IMR-90 (cell line): ENCODE measurements at regions not wholly inside any gene's neighbourhood (a gene's known extent, or its start where the extent isn't known, plus 50 kb on each side); places are given as distances from the start of the nearest gene placed in this dataset.

Source experiments
- ATAC-seq: fragments of 200-7000 bp; cut with Tn5 transposase; 2 replicates; pipeline ENCODE4 v1.9.1; 2020; ENCODE audit warnings: low read depth, mild to moderate bottlenecking, moderate library complexity
- BruUV-seq: library from RNA; stranded (reverse); fragments of 400-500 nt; replicated peaks from 2 replicates; lab custom pipeline; 2021; lab: Mats Ljungman, UMichigan
- CTCF ChIA-PET: fragments of 300-600 bp; formaldehyde crosslinking; extraction: SDS; loops from one replicate; lab custom pipeline; 2021; ENCODE audit warnings: antibody characterized with exemption; lab: Yijun Ruan, JAX
- POLR2A ChIA-PET: fragments of 300-600 bp; sonication (Branson Sonifier 250); formaldehyde crosslinking; loops from one replicate; lab custom pipeline; 2022; ENCODE audit warnings: antibody characterized with exemption; ENCODE audit not compliant: unreplicated experiment; lab: Charles Lee
- DNase-seq: peaks from one replicate; pipeline ENCODE4 v3.0.0; 2013
- H2AFZ ChIP-seq: replicated peaks from 2 replicates; pipeline ENCODE3; 2013; ENCODE audit warnings: low read length, mild to moderate bottlenecking; ENCODE audit not compliant: poor library complexity
- H2AK5ac ChIP-seq: 2 replicates; pipeline ENCODE4 v1.6.1; 2013; ENCODE audit warnings: low read depth, low read length, inconsistent platforms
- H2AK9ac ChIP-seq: replicated peaks from 2 replicates; pipeline ENCODE3; 2013; ENCODE audit warnings: mild to moderate bottlenecking, low read depth, low read length, moderate library complexity; ENCODE audit not compliant: poor library complexity
- H2BK120ac ChIP-seq: 2 replicates; pipeline ENCODE4 v1.6.1; 2013; ENCODE audit warnings: low read depth, low read length, inconsistent platforms
- H2BK15ac ChIP-seq: 3 replicates; pipeline ENCODE4 v1.6.1; 2013; ENCODE audit warnings: low read depth, low read length, inconsistent platforms
- H2BK20ac ChIP-seq: 2 replicates; pipeline ENCODE4 v1.6.1; 2013; ENCODE audit warnings: low read depth, mild to moderate bottlenecking, inconsistent platforms, low read length, moderate library complexity
- H2BK5ac ChIP-seq: 2 replicates; pipeline ENCODE4 v1.6.1; 2013; ENCODE audit warnings: mild to moderate bottlenecking, low read depth, low read length, inconsistent platforms; ENCODE audit not compliant: poor library complexity, severe bottlenecking
- H3K14ac ChIP-seq: replicated peaks from 2 replicates; pipeline ENCODE4 v1.6.1; 2013; ENCODE audit warnings: low read depth, low read length, inconsistent platforms
- H3K18ac ChIP-seq: 2 replicates; pipeline ENCODE4 v1.6.1; 2013; ENCODE audit warnings: low read depth, low read length, control low read depth
- H3K23ac ChIP-seq: 2 replicates; pipeline ENCODE4 v1.6.1; 2013; ENCODE audit warnings: low read depth, low read length, inconsistent platforms
- H3K27ac ChIP-seq: 2 replicates; pipeline ENCODE4 v1.5.1; 2013; ENCODE audit warnings: mild to moderate bottlenecking, control low read depth, low read length; ENCODE audit not compliant: insufficient read depth
- H3K27me3 ChIP-seq: 2 replicates; pipeline ENCODE4 v1.6.1; 2013; ENCODE audit warnings: low read length; ENCODE audit not compliant: control insufficient read depth, insufficient read depth
- H3K36me3 ChIP-seq: 2 replicates; pipeline ENCODE4 v1.6.1; 2013; ENCODE audit warnings: low read length, mixed read lengths; ENCODE audit not compliant: control insufficient read depth, insufficient read depth
- H3K4ac ChIP-seq: 2 replicates; pipeline ENCODE4 v1.6.1; 2013; ENCODE audit warnings: low read depth, low read length, inconsistent platforms
- H3K4me1 ChIP-seq: 2 replicates; pipeline ENCODE4 v1.6.1; 2013; ENCODE audit warnings: low read length, mixed read lengths; ENCODE audit not compliant: control insufficient read depth, insufficient read depth
- H3K4me2 ChIP-seq: 2 replicates; pipeline ENCODE4 v1.6.1; 2013; ENCODE audit warnings: low read depth, mild to moderate bottlenecking, control low read depth, low read length, moderate library complexity
- H3K4me3 ChIP-seq: 2 replicates; pipeline ENCODE4 v1.5.1; 2013; ENCODE audit warnings: low read depth, mild to moderate bottlenecking, control low read depth, low read length, moderate library complexity; ENCODE audit not compliant: insufficient read depth
- H3K56ac ChIP-seq: 2 replicates; pipeline ENCODE4 v1.6.1; 2013; ENCODE audit warnings: low read length, inconsistent platforms; ENCODE audit not compliant: insufficient read depth; ENCODE audit errors: extremely low read depth
- H3K79me1 ChIP-seq, 2 experiments: 2 replicates each; pipeline ENCODE4 v1.6.1; 2013; ENCODE audit warnings: low read length in 2 of 2, inconsistent platforms in 1 of 2, low read depth in 1 of 2
- H3K9ac ChIP-seq: 2 replicates; pipeline ENCODE4 v1.6.1; 2013; ENCODE audit warnings: low read depth, low read length, control low read depth
- H3K9me1 ChIP-seq: 2 replicates; pipeline ENCODE4 v1.6.1; 2013; ENCODE audit warnings: low read length, inconsistent platforms; ENCODE audit not compliant: insufficient read depth
- H3K9me3 ChIP-seq: 2 replicates; pipeline ENCODE4 v1.6.1; 2013; ENCODE audit warnings: low read length; ENCODE audit not compliant: control insufficient read depth, insufficient read depth
- H4K20me1 ChIP-seq: 2 replicates; pipeline ENCODE4 v1.6.1; 2013; ENCODE audit warnings: low read length, inconsistent platforms; ENCODE audit not compliant: insufficient read depth
- H4K5ac ChIP-seq: 2 replicates; pipeline ENCODE4 v1.6.1; 2013; ENCODE audit warnings: mild to moderate bottlenecking, low read depth, low read length, control low read depth
- H4K8ac ChIP-seq, 2 experiments: 2 replicates each; pipeline ENCODE4 v1.6.1; 2013; ENCODE audit warnings: low read depth in 2 of 2, low read length in 2 of 2, control low read depth in 1 of 2, inconsistent platforms in 1 of 2
- H4K91ac ChIP-seq: 2 replicates; pipeline ENCODE4 v1.6.1; 2013; ENCODE audit warnings: low read depth, low read length, inconsistent platforms; ENCODE audit not compliant: insufficient read depth
- BHLHE40 ChIP-seq: fragments of 150-350 bp; IDR thresholded peaks from 2 replicates; pipeline ENCODE4 v1.6.1; 2016; ENCODE audit warnings: mild to moderate bottlenecking, low read depth, low read length
- CEBPB ChIP-seq: IDR thresholded peaks from 2 replicates; pipeline ENCODE4 v1.6.1; 2012; ENCODE audit warnings: low read depth, low read length, improper control_type of control experiment
- ELK1 ChIP-seq: fragments of 150-350 bp; IDR thresholded peaks from 2 replicates; pipeline ENCODE4 v1.6.1; 2016; ENCODE audit warnings: low read depth, mild to moderate bottlenecking, low read length, moderate library complexity, borderline replicate concordance
- FOS ChIP-seq: fragments of 150-350 bp; IDR thresholded peaks from 2 replicates; pipeline ENCODE4 v1.6.1; 2016; ENCODE audit warnings: low read depth, low read length
- MAZ ChIP-seq: IDR thresholded peaks from 2 replicates; pipeline ENCODE4 v1.6.1; 2012; ENCODE audit warnings: low read depth, mild to moderate bottlenecking, low read length, improper control_type of control experiment, moderate library complexity, borderline replicate concordance
- MXI1 ChIP-seq: IDR thresholded peaks from 2 replicates; pipeline ENCODE4 v1.6.1; 2012; ENCODE audit warnings: low read depth, mild to moderate bottlenecking, low read length, moderate library complexity, borderline replicate concordance
- RCOR1 ChIP-seq: IDR thresholded peaks from 2 replicates; pipeline ENCODE4 v1.6.1; 2012; ENCODE audit warnings: mild to moderate bottlenecking, low read length, improper control_type of control experiment; ENCODE audit not compliant: insufficient replicate concordance
- SMC3 ChIP-seq: fragments of 150-350 bp; IDR thresholded peaks from 2 replicates; pipeline ENCODE4 v1.6.1; 2016; ENCODE audit warnings: low read depth, mild to moderate bottlenecking, antibody characterized with exemption, low read length, moderate library complexity
- USF2 ChIP-seq: fragments of 150-350 bp; IDR thresholded peaks from 2 replicates; pipeline ENCODE4 v1.6.1; 2017; ENCODE audit warnings: mild to moderate bottlenecking, antibody characterized with exemption, low read length, low read depth
- WGBS, 2 experiments: methylation state at CpG; one replicate each; pipeline versions ENCODE4 v1.1.5 to v1.1.7; 2013; ENCODE audit warnings: missing lambda C conversion rate in 2 of 2; ENCODE audit not compliant: insufficient read length in 1 of 2; ENCODE audit errors: extremely low coverage in 2 of 2; 5-methylcytosine and 5-hydroxymethylcytosine counted together
- dilution Hi-C: fragments of 300-500 bp; cut with HindIII; formaldehyde crosslinking; loops from one replicate; pipeline ENCODE4 v1.14.3; 2018; ENCODE audit warnings: low sequenced_read_pairs; ENCODE audit not compliant: unreplicated experiment
- in situ Hi-C: fragments of 300-500 bp; cut with MboI; formaldehyde crosslinking; loops from 3 replicates; pipeline ENCODE4 v1.14.3; 2019; ENCODE audit warnings: low sequenced_read_pairs, inconsistent platforms, mixed read lengths
- intact Hi-C: fragments of 100-400 bp; cut with micrococcal nuclease; formaldehyde crosslinking; loops from 2 replicates; pipeline ENCODE4 v1.10.0; 2022

DNA sequence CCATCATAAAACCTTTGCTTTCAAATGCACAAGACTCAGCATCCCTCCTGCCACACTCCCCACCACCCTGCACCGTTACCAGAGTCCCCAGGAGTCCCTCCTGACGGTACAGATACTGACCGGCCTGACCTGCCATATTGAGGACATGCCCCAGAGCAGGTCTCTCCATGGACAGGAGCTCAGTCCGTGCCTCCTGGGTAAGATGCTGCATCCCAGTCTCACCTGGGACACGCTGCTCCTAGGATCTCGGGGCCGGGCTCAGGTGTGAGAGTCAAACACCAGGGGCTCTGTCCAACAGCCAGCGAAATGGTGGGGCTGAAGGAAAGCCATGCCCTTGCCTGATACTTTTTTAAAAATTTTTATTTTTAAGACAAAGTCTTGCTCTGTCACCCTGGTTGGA is 328.3 kb downstream of the SHANK2 start:
- no peak overlapping the region for H2BK20ac ChIP-seq

More for the DNA sequence above, 328.3 kb downstream of the SHANK2 start:
- Histone ChIP-seq H3K4me1 (no peaks in the 10 kb centered on the region), H3K4me2 (no peak overlapping the region), H3K9me3 (peaks cover 15% of the 10 kb centered on the region), H3K14ac (no peak overlapping the region), H3K4me3 (no peak overlapping the region), H4K91ac (no peak overlapping the region), H3K79me1 (no peaks in the 10 kb centered on the region), H2BK5ac (no peak overlapping the region), H4K20me1 (no peaks in the 10 kb centered on the region; the same call in 1 of the 2 replicates), H2AK9ac (no peak overlapping the region), H2BK120ac (no peak overlapping the region), H2AFZ (no peak overlapping the region), H3K27ac (no peak overlapping the region), H3K36me3 (no peaks in the 10 kb centered on the region), H3K56ac (no peak overlapping the region), H3K23ac (no peak overlapping the region), H3K18ac (no peak overlapping the region), H2AK5ac (no peak overlapping the region), H3K9ac (no peak overlapping the region), H4K8ac (no peak overlapping the region), H2BK15ac (no peak overlapping the region), H3K9me1 (no peaks in the 10 kb centered on the region), H4K5ac (no peak overlapping the region), H3K27me3 (no peaks in the 10 kb centered on the region), H3K4ac (no peak overlapping the region)
- dilution Hi-C loops = no loop called here
- intact Hi-C loops = no loop called here
- CTCF ChIA-PET = interaction anchor here (1.1 kb wide), 1 partner anchor 13 kb away, joined by 3 read pairs; no protein-coding TSS in a partner anchor
- WGBS, 2 experiments = 62% methylated on average over 5 of the region's 8 CpGs; no CpG with 5 or more reads in 1 of the 2 experiments
- TF ChIP-seq USF2 (no peak), MXI1 (no peak), FOS (no peak), BHLHE40 (no peak), RCOR1 (no peak), SMC3 (no peak), CEBPB (no peak), ELK1 (no peak), MAZ (no peak)
- in situ Hi-C loops = no loop called here
- POLR2A ChIA-PET = no interaction called here
- DNase-seq (no peak), ATAC-seq (no peak)
- no TSS peak for BruUV-seq
